GM12878 (cell line): ENCODE measurements at regions not wholly inside any gene's neighbourhood (a gene's known extent, or its start where the extent isn't known, plus 50 kb on each side); places are given as distances from the start of the nearest gene placed in this dataset.

ENCODE experiments used
- ATF7 ChIP-seq: fragments of 450-650 bp; IDR thresholded peaks from 2 replicates; pipeline ENCODE4 v1.6.1; 2016; ENCODE audit warnings: low read depth, mild to moderate bottlenecking
- BCL3 ChIP-seq: IDR thresholded peaks from 2 replicates; pipeline ENCODE4 v1.6.1; 2011; ENCODE audit warnings: borderline replicate concordance, low read depth, mild to moderate bottlenecking, moderate library complexity, low read length; ENCODE audit not compliant: insufficient read depth, poor library complexity, severe bottlenecking
- CBFB ChIP-seq: IDR thresholded peaks from 2 replicates; pipeline ENCODE4 v1.6.1; 2016; ENCODE audit warnings: antibody characterized with exemption, low read depth
- CTCF ChIP-seq, 3 experiments: IDR thresholded peaks in 2 of 3; conservative IDR thresholded peaks in 1 of 3; 2 replicates each; pipeline ENCODE4 v1.5.1; 2011; ENCODE audit warnings: low read depth in 3 of 3, low read length in 3 of 3, mild to moderate bottlenecking in 3 of 3, control low read depth in 2 of 3, moderate library complexity in 2 of 3, inconsistent platforms in 1 of 3, mixed read lengths in 1 of 3; ENCODE audit not compliant: control insufficient read depth in 2 of 3, insufficient read depth in 1 of 3; ENCODE audit errors: extremely low read depth in 1 of 3
- IKZF1 ChIP-seq: fragments of 450-650 bp; conservative IDR thresholded peaks from 2 replicates; pipeline ENCODE4 v1.6.1; 2017; ENCODE audit warnings: antibody characterized with exemption, mild to moderate bottlenecking
- IRF3 ChIP-seq: fragments of 450-650 bp; IDR thresholded peaks from 2 replicates; pipeline ENCODE4 v1.6.1; 2014; ENCODE audit warnings: mild to moderate bottlenecking
- MAX ChIP-seq: IDR thresholded peaks from 2 replicates; pipeline ENCODE4 v1.6.1; 2012; ENCODE audit warnings: low read depth, low read length, improper control_type of control experiment
- MEF2A ChIP-seq: IDR thresholded peaks from 2 replicates; pipeline ENCODE4 v1.6.1; 2011; ENCODE audit warnings: low read depth, mild to moderate bottlenecking, low read length, moderate library complexity; ENCODE audit not compliant: insufficient read depth
- POLR2A ChIP-seq: IDR thresholded peaks from 2 replicates; pipeline ENCODE4 v1.6.1; 2011; ENCODE audit warnings: low read depth, mild to moderate bottlenecking, low read length
- POLR2AphosphoS2 ChIP-seq: IDR thresholded peaks from 2 replicates; pipeline ENCODE4 v1.6.1; 2011; ENCODE audit warnings: low read depth, mild to moderate bottlenecking, low read length, improper control_type of control experiment, moderate library complexity

DNA sequence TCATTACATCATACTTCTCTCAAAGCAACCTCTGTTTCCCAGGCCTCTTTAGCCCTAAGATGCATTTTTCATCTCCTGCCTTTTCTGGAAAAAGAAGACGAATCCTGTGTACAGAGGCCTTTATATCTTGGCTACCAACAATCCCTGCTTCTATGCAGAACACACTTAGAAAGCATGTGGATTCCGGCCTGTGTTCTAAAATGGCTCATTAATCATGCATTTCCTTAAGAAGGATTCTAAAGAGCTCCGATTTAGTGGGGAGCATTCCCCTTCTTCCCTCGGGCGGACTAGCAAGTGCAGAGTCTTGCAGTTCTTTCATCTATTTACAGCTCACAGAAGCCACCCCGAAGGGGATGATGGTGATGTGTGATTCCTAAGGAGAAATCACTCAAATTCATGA lies 1212.9 kb downstream of the TYW1 start:
- no peak for TF ChIP-seq CTCF (IDR thresholded peaks at IDR 0.05 in 2 of 3, conservative IDR thresholded peaks at IDR 0.05 in 1 of 3; ENCODE audit: control insufficient read depth in 2 of 3, extremely low read depth in 1 of 3, insufficient read depth in 1 of 3, low read depth in 3 of 3, low read length in 3 of 3)
- TF ChIP-seq MEF2A: no peak
- no peak for TF ChIP-seq IRF3
- TF ChIP-seq CBFB: no peak
- no peak for TF ChIP-seq BCL3
- no peak for TF ChIP-seq ATF7
- TF ChIP-seq POLR2A: no peak
- TF ChIP-seq MAX: no peak
- TF ChIP-seq IKZF1: no peak
- TF ChIP-seq POLR2AphosphoS2: no peak
